Hematopoietic multipotent progenitor cell treated with erythropoietin and hydrocortisone succinate and interleukin-3 and kit ligand, for 6 days (in vitro differentiated cells): ENCODE measurements at regions not wholly inside any gene's neighbourhood (a gene's known extent, or its start where the extent isn't known, plus 50 kb on each side); places are given as distances from the start of the nearest gene placed in this dataset.
A peak's percentile ranks its signal among the peaks of the same experiment; 100 is the strongest.
"Not testable (repeated sequence)": the region's sequence is repeated elsewhere in the genome, so short reads cannot be mapped to it uniquely, and the experiment has no call there.

ENCODE experiments used
- DNase-seq: peaks from one replicate; pipeline ENCODE4 v3.0.0-alpha.2; 2015

- no peak for DNase-seq
Observed at GRCh38 chr5:107771926-107772325, 101.2 kb upstream of the EFNA5 start.

GRCh38 chr5:107770051-107770450, 99.3 kb upstream of the EFNA5 start:
- DNase-seq: no peak

GRCh38 chr5:107769519-107769918, 98.8 kb upstream of the EFNA5 start:
- DNase-seq: no peak

GRCh38 chr5:107766972-107767371, 96.2 kb upstream of the EFNA5 start:
- DNase-seq: no peak

- peak; percentile 1 for DNase-seq
Observed at GRCh38 chr5:107766439-107766838, 95.7 kb upstream of the EFNA5 start.

GRCh38 chr5:107765805-107766063, 95.0 kb upstream of the EFNA5 start:
- no peak for DNase-seq

GRCh38 chr5:107764976-107765804, 94.5 kb upstream of the EFNA5 start:
- DNase-seq: no peak

GRCh38 chr5:107764282-107764681, 93.5 kb upstream of the EFNA5 start:
- DNase-seq: no peak

- DNase-seq: no peak
Observed at GRCh38 chr5:107753427-107753826, 82.7 kb upstream of the EFNA5 start.

GRCh38 chr5:107744418-107745330, 73.9 kb upstream of the EFNA5 start:
- DNase-seq: no peak

- DNase-seq: no peak
Observed at GRCh38 chr5:107743373-107744000, 72.8 kb upstream of the EFNA5 start.

- peak; percentile 24 for DNase-seq
Observed at GRCh38 chr5:107739661-107740060, 68.9 kb upstream of the EFNA5 start.

- no peak for DNase-seq
Observed at GRCh38 chr5:107736638-107737037, 65.9 kb upstream of the EFNA5 start.

- not testable (repeated sequence) for DNase-seq
Observed at GRCh38 chr5:107736089-107736488, 65.4 kb upstream of the EFNA5 start.

- no peak for DNase-seq
Observed at GRCh38 chr5:107735558-107735957, 64.8 kb upstream of the EFNA5 start.

GRCh38 chr5:107726896-107727295, 56.2 kb upstream of the EFNA5 start:
- no peak for DNase-seq

- DNase-seq: no peak
Observed at GRCh38 chr5:107724642-107725041, 53.9 kb upstream of the EFNA5 start.

- not testable (repeated sequence) for DNase-seq
Observed at GRCh38 chr5:107721241-107721640, 50.5 kb upstream of the EFNA5 start.
